ENCODE measurements at regions not wholly inside any gene's neighbourhood (a gene's known extent, or its start where the extent isn't known, plus 50 kb on each side); places are given as distances from the start of the nearest gene placed in this dataset.

DNA sequence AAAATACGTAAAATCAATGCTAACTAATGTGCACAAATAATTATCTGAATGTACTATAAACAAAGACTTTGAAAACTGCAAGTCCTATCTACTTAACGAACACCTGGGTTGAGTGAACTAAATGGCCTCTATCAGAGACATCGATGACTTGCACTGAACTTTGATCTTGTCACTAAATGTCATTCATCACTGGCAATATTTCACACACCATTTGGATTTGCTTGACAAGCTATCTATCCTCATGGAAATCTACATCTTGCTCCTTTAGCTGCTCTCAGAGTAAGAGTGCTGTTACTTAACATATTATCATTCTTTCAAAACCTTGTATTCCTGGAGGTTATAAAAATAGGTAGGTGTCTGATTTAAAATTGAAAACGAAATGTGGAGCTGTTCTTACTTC is 289.3 kb downstream of the TLL1 start:
- no peak overlapping the region for H2AK5ac ChIP-seq (ENCODE audit: insufficient read length, low read length)
- Mint-ChIP-seq H3K36me3 (ENCODE audit: insufficient read depth in 1 of 3, low read depth in 3 of 3) (no peaks in the 10 kb centered on the region), H3K9me3 (no peaks in the 10 kb centered on the region), H3K4me1 (no peaks in the 10 kb centered on the region), H3K27ac (no peak overlapping the region), H3K4me3 (no peak overlapping the region), H3K27me3 (ENCODE audit: low read depth) (no peaks in the 10 kb centered on the region; the same call in 1 of the 2 replicates)
- H2BK15ac ChIP-seq (ENCODE audit: low read depth, low read length) = no peak overlapping the region
- no peak for DNase-seq
- no peak overlapping the region for H3K4me2 ChIP-seq (ENCODE audit: insufficient read depth, insufficient read length, low read length)
- H3K56ac ChIP-seq (ENCODE audit: insufficient read length, low read depth, low read length) = no peak overlapping the region
- TF ChIP-seq, protein P1, sequence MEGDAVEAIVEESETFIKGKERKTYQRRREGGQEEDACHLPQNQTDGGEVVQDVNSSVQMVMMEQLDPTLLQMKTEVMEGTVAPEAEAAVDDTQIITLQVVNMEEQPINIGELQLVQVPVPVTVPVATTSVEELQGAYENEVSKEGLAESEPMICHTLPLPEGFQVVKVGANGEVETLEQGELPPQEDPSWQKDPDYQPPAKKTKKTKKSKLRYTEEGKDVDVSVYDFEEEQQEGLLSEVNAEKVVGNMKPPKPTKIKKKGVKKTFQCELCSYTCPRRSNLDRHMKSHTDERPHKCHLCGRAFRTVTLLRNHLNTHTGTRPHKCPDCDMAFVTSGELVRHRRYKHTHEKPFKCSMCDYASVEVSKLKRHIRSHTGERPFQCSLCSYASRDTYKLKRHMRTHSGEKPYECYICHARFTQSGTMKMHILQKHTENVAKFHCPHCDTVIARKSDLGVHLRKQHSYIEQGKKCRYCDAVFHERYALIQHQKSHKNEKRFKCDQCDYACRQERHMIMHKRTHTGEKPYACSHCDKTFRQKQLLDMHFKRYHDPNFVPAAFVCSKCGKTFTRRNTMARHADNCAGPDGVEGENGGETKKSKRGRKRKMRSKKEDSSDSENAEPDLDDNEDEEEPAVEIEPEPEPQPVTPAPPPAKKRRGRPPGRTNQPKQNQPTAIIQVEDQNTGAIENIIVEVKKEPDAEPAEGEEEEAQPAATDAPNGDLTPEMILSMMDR (conservative IDR thresholded peaks at IDR 0.05) = no peak
- H4K5ac ChIP-seq (ENCODE audit: insufficient read length, low read depth, low read length) = no peak overlapping the region
- H4K20me1 ChIP-seq (ENCODE audit: control insufficient read depth, insufficient read depth, insufficient read length) = no peaks in the 10 kb centered on the region
- H2BK12ac ChIP-seq (ENCODE audit: insufficient read length, low read depth, low read length) = no peak overlapping the region
- no peak overlapping the region for H3K27ac ChIP-seq (ENCODE audit: insufficient read length, low read depth, low read length)
- H2BK5ac ChIP-seq (ENCODE audit: insufficient read length, low read length) = no peak overlapping the region
- H3K79me1 ChIP-seq (ENCODE audit: insufficient read depth, low read depth, low read length, poor library complexity, severe bottlenecking) = no peaks in the 10 kb centered on the region
- H4K91ac ChIP-seq (ENCODE audit: insufficient read length, low read depth, low read length) = no peak overlapping the region
- H3K9me3 ChIP-seq (ENCODE audit: control insufficient read depth, low read depth, low read length) = no peaks in the 10 kb centered on the region
- no peak overlapping the region for H4K8ac ChIP-seq (replicated peaks; ENCODE audit: insufficient read length, low read depth, low read length)
- no CpG with 5 or more reads among the region's 4 CpGs for WGBS (ENCODE audit: extremely low coverage, insufficient read length, low lambda C conversion rate)
- no peak overlapping the region for H3K9ac ChIP-seq (ENCODE audit: extremely low read depth, insufficient read length, low read length)
- no peak overlapping the region for H2BK20ac ChIP-seq (ENCODE audit: low read depth, low read length, poor library complexity, severe bottlenecking)
- no peak overlapping the region for H2AFZ ChIP-seq (ENCODE audit: low read length)
- no peaks in the 10 kb centered on the region for H3K23me2 ChIP-seq (ENCODE audit: insufficient read length, low read depth, low read length, poor library complexity, severe bottlenecking)
- no peaks in the 10 kb centered on the region for H3K79me2 ChIP-seq (ENCODE audit: insufficient read depth, low read length)
- H3K18ac ChIP-seq (ENCODE audit: insufficient read length, low read depth, low read length) = no peak overlapping the region
- no peak overlapping the region for H2BK120ac ChIP-seq (ENCODE audit: low read depth, low read length, poor library complexity, severe bottlenecking)
- H3K4ac ChIP-seq (ENCODE audit: low read depth, low read length) = no peak overlapping the region
- H3K4me1 ChIP-seq (ENCODE audit: insufficient read depth, low read length) = peaks cover 3% of the 10 kb centered on the region; the same call in 1 of the 2 replicates
- no peak overlapping the region for H3K23ac ChIP-seq (ENCODE audit: insufficient read length, low read depth, low read length)
- H3T11ph ChIP-seq (ENCODE audit: low read length) = no peak overlapping the region
- no peak overlapping the region for H3K14ac ChIP-seq (ENCODE audit: insufficient read depth, low read length)
- no peaks in the 10 kb centered on the region for H3K27me3 ChIP-seq (ENCODE audit: insufficient read depth, low read length)
